ENCODE measurements at regions not wholly inside any gene's neighbourhood (a gene's known extent, or its start where the extent isn't known, plus 50 kb on each side); places are given as distances from the start of the nearest gene placed in this dataset.
"Not testable (repeated sequence)": the region's sequence is repeated elsewhere in the genome, so short reads cannot be mapped to it uniquely, and the experiment has no call there.

DNA sequence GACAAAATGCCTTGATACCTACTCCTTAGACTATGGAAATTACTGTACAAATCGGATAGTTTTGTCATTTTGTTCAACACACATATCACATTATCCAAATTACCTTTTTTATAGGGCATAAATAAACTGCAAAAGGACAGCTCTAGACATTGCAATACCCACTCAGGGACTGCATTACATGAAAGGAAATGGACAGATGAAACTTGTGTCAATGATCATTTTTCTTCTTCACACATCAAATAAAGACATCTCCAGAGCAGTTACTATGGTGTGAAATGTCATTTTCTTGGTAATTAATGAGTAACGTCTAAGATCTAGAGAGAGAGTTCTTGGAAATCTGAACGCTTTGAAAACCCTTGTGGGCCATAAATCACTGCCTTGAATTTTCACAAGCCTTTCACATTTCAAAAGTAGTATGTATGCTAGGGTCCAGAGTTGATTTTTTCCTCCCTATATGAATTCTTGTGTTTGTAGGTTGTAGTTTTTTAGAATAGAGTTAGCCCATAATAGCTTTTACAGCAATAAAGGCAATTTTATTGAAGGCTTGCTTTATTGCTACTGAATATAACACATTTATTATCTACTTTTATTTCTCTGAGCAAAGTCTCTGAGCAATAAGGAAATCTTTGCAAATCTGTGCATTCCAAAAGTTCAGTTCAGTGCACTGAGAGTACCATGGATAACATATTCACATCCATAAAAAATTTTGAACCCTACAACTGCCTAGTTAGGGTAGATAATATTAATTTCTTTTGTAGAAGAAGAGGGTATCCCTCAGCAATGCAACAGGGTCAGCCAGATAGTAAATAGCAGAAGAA is 358.0 kb upstream of the PCSK5 start:
- no peak for DNase-seq

DNA sequence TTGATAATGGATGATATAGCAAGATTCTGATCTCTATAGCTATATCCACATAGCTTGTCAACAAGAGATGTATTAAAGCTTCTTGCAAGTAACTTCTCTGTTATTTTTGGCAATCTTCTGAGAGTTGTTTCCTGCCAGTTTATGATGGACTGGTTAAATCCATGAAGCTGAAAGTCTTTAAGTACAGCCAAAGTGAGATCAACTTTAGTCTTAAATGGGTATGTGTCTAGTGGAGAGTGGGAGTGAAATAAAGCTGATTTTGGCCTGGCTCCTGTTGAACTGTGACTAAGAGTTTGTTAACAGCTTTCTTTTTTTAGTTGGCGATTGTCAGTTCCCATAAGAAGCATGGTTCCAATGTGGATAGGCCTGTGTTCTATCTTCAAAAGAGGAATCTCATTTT is 350.9 kb upstream of the PCSK5 start:
- no peak for DNase-seq

DNA sequence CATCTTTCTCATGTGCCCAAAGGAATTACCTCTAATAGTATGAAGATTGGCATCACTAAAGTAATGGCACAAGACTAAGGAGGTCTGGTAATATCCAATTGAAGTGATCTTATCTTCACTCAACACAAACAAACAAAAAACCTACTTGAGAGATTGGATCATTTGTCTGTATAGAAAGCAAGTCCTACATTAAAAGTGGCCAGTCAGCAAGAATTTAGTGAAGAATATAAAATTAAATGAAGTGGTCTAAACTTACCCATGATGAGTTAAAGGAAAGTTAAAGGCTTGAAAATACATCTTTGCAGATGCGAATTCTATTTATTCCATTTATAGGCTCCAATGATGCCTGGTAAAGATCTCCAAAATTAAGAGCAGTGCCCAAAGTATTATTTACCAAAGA is 350.3 kb upstream of the PCSK5 start:
- no peak for DNase-seq

DNA sequence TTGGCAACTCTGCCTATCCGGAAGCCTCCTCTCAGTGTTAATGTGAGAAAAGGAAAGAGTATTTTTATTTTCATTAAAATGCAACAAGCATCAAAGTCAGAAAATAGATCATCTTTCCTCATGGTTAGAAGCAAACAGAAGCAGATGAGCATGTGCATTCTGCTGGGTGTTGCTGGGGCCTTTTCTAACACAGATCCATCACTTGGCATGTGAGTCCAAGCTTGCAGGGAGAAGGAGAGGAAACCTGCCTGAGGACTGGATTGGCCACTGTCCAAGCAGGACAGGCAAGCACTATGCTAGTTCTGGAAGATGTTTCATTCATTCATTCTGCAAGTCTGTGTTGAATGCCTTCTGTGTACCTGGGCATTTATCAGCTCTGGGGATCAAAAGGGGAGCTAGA is 348.7 kb upstream of the PCSK5 start:
- DNase-seq = no peak

DNA sequence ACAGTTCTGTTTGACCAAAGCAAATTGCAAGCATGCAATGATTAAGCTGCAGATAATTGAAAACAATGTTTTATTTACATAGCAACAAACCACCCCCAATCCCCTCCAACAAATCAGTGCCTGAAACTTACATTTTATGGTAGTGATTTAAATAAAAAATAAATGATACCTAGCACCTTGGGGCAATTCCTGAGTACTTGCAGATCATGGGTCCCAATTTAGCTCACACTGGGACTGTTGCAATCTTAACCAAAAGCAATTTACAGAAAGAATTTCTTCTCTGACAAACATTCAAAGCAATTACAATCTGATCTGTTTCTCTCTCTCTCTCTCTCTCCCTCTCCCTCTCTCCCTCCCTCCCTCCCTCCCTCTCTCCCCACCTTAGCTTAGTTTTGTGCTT is 345.7 kb upstream of the PCSK5 start:
- DNase-seq = no peak

DNA sequence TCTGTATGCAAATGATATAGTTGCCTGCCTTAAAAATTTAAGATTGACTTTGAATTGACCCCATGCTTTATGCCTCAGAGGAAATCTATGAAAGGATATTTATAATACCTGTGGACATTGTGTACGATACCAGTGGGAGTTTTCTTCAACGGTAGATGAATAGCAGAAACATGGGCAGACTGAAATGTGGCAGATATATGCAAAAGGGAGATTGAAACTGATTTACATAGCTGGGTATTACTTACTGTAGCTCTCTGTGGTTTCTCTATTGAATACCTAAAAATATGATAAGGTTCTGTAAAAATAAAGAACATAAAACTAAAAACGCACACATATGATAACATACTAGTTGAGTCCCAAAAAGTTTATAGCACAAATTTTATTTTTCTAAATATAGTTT is 345.2 kb upstream of the PCSK5 start:
- no peak for DNase-seq

DNA sequence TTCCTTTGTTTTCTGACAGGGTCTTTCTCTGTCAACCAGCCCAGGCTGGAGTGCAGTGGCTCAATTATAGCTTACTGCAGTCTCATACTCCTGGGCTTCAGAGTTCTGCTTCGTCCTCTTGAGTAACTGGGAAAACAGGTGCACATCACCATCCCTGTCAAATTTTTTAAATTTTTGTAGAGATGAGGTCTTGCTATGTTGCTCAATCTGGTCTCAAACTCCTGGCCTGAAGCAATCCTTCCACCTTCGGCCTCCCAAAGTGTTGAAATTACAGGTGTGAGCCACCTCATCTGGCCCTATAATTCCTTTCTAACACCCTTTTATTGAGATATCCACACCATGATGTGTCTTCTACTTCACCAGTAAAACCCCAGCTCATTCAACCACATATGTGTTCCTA is 341.6 kb upstream of the PCSK5 start:
- DNase-seq = no peak

DNA sequence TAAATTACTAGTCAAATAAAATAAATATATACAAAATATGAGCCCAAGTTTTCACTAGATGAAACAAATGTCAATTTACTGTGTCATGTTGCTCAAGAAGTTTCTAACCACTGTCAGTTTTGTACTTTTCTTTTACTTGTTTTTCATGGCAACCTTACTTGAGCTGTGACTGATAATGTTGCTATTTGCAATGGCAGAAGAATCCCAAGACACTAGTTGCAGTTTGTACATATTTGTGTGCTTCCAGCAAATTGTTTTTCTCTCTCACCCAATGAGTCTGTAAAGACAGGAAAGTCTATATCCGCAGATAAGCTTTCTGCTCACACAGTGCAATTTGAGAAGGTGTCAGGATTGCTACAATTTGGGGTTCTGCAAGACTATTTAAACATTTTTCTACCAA is 338.6 kb upstream of the PCSK5 start:
- DNase-seq = no peak

DNA sequence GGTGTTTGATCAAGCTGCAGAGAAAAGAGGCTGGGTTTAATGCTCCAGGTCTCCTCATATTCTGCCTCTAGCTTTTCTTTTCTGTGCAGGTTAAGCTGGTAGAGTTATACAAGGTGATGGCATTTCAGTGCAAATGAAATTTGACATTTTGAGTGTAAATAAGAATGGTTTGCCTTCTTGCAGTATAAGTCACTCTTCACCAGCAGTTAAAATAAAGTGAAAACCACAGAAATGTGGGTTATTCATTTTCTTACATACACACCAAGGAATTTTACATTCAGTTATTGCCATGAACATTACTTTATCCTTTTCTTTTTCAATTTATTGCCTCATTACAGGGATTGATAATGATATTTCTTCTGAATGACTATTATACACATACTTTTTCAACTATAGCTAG is 337.5 kb upstream of the PCSK5 start:
- DNase-seq = no peak

DNA sequence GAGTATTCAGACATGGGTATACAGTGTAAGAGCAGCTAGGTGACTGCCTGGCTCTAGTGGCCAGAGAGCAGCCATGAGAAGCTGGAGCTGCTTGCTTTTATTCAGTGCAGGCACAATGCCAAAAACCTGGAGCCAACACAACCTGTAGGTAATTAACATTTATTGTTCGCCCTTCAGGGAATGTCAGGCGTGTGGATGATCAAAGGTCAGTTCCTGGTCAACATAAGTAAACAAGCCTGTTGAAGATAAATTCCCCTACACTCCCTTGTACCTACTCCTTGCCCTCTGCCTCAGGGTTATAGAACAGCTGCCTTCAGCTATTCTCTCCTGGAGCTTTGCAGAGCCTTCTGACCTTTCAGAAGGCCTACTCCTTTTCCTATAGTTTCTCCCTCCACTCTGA is 323.7 kb upstream of the PCSK5 start:
- DNase-seq = not testable (repeated sequence)

DNA sequence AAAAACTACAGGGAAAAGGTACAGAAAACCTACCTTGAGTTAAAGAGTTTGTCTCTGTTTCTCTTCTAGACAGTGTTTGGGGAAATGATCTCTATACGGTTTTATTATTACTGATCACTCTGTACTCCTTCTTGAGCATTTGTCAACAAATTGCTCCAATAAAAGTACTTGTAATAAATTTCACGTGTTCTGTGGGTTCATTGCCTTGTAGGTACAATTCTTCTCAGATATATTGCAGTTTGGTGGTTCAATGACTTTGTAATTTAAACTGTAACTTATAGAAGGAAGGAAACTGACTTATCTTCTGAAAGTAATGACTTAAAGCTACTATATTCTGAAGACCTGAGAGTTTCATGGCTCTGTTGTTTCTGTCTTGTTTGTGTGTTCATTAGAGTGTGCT is 319.9 kb upstream of the PCSK5 start:
- no peak for DNase-seq

DNA sequence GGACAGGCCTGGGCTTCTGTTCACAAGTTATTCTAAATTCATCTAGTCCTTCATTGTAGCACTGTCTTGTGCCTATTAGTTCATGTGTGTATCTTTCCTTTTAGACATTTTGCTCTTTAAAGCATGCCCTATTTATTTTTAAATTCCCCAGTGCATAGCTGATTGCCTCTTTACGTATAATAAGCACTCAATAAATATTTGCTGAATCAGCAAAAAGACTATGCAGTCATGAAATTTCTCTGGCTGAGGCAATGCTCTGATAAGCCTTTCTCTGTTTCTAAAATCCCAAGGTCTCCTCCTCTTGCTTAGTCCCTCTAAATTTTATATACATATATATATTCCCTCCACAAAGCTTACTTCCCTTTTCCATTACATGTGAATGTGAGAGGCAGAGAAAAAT is 315.9 kb upstream of the PCSK5 start:
- DNase-seq = no peak

DNA sequence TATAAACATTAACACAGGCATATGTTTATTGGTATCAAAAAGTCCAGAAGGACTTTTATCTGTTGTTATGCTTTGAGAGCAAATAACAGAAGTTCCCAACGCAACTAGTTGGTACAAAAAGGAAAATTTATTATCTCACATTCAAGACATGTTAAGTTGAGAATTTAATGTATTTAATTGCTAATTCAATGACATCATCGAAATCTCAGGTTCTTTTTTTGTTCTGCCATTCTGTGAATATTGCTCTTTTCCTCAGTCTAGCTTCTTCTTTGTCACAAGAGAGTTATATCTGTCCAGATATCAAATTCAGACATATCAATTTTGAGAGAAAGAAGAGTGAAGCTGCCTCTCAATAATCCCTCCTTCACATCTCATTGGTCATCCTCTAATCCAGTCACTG is 307.6 kb upstream of the PCSK5 start:
- no peak for DNase-seq

DNA sequence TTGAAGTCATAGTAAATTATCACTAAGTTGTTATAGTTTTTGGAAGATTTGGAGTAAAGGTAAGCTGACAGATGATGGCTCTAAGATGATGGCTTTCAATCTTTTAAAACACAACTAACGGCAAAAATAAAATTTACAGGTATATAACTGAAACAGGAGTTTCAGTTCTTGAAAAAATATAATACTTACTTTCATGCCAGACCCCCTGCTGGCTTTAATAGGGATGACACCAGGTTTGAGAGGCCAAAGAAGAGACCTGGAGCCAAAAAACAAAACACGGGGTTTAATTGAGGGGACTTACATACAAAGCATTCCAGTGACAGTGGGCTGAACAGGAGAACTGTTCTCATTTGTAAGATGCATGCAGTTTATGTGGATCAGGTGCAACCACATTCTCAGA is 301.7 kb upstream of the PCSK5 start:
- no peak for DNase-seq

DNA sequence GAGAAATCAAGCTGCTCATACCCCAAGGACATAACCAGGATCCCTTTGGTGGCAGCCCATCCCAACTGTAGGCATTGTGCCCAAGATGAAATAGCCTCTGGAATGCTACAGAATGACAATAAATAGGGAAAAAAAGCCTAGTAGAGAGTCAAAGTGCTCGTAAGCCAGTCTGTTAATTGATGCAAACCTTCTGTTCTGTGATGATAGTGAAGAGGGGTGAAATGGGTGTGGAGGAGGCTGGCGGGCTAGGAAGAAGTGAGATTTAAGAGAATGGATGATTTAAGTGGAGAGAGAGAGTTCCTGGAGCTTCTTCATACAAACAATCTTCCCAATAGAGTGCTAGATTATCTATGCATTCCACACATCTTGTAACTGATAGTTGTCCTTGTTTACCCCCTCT is 301.0 kb upstream of the PCSK5 start:
- no peak for DNase-seq

DNA sequence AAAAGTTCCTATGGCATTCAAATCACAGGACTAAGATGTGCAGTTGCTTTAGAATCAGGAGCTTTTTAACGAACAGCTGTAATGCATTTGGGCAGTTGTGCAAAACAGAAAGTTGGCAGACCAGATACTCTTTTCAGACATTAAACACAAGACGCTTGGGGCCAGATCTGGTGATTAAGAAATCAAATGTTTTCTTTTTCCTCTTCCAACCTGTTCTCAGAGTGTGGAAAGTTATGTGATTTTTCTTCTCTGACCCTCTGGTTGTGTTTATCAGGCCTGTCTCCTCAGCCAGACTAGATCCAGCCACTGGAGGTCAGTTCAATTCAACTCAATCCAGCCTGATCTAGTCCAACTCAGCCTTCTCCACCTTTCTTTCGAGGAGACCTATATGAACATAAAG is 298.5 kb upstream of the PCSK5 start:
- DNase-seq = no peak

DNA sequence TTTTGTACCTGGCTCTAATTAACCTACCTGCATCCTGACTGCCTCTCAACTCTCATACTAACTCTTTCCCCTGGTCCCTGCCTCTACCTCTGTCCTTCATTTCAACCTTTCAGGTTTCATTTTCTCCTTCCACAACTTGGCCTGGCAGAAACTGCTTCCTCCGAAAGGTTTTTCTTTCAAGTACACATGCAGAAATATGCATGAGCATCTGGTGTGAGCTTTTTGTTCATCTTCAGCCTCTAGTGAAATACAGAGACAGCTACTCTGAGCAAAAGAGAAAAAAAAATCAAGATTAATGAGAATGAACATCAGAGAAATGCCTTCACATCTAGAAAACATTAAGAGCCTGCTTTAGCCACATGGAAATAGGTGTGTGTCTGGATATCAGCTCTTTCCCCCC is 297.9 kb upstream of the PCSK5 start:
- DNase-seq = no peak

DNA sequence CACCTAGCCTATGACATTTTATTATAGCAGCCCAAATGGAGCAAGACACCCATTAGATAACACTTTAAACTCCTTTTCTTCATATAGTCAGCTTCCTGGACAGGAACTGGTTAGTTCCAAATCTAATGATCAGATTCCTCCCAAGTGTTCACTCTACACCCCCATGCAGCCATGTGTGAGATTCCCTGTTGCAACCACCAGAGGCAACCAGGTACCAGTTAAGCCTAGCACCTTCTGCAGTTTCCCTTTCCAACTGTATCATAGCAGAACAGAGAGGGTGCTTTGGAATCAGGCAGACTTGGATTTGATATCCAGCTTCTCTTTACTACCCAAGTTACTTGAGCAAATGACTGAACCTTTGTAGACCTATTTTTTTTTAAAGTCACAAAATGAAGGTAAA is 296.6 kb upstream of the PCSK5 start:
- DNase-seq = no peak

DNA sequence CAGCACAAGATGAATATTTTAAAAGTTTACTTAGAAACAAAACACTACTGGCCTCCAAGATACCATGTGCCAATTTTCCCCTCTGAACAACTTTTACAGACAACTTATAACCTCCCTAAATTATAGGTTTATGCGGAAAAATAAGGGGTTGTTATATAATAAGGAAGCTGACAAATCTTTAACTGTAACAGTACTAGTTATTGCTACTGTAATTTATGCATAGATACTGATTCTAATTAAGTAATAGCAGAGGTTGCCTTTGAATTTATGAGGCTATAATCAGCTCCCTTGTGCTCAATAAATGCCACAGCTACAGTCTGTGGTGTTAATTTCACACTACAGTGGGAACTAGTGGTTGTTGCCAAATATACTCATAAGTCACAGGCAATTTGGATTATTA is 291.3 kb upstream of the PCSK5 start:
- DNase-seq = no peak

DNA sequence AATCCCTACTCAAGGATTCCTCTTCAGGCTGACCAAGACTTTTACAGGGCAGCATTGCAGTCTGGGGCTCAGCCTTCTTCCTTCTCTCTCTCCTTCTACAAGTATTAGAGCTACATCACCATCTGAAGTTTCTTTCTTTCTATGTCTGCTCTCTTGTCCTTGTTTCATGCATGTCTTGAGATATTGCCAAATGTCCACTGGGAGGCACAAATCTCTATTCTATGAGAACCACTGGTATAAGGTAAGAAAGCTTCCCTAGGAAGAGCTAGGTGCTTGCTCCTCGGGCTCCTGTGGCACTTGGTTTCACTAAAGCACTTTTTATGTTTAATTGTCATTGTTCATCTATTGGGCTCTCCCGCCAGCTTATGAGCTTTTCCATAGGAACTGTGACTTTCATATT is 289.2 kb upstream of the PCSK5 start:
- DNase-seq = no peak

DNA sequence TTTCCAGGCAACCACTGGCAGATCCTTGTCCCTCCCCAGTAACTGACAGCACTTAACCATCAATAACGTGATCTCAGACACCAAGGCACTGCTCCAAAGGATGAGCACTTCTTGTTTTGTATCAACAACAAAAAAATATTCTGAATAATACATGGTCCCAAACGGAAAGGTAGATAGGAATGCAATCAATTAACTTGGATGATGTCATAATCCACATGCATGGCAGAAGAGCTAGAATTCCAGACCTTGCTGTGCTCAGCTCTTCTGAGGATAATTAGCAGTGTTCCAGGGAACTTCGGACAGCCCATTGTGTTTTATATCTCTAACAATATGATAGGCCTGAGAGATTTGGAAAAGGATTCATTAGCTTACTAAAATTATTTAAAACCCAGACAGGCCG is 288.4 kb upstream of the PCSK5 start:
- DNase-seq = no peak

DNA sequence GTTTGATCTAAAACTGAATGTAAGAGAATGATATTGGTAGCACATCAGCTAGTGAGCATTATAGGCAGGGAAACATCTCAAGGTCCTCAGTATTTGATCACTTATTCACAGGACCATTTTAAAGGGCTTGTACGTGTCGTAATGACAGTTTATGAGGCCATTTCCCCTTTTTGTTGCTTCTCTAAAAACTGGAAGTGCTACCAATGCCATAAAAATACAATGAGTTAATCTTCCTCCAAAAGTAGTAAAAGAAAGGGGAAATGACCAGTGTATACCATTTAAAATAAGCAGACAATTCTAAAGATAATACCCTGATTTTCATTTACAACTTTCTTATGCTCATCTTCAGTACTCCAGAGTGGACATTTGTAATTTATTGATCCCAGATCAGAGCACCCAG is 285.8 kb upstream of the PCSK5 start:
- no peak for DNase-seq

DNA sequence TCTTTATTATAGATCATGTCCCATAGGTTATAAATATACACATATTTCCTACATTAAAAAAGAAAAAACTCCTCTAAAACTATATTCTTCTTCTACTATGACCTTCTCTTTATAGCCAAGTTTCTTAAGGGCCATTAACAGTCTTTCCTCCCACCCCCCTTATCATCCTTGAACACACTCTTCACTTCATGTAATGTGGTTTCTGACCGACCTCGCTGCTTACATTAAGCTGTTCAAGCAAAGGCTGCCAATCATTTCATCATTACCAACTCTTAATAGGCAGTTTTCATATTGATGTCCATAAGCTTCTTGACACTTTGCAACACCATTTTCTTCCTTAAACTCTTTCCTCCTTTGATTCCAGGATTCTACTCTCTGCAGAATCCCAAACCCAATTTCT is 283.0 kb upstream of the PCSK5 start:
- DNase-seq = no peak

DNA sequence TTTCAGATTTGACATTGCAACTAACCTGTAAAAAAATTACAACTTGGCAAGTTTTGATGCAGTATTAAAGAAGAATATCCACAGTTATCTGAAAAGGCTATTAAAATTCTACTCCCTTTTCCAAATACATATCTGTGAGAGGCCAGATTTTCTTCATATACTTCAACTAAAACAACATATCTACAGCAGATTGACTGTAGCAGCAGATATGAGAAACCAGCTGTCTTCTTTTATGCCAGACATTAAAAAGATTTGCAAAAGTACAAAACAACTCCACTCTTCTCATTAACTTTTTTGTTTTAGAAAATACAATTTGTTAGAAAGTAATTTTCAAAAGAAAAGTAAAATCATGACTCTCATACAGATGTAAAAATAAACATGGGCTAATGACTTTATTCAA is 281.1 kb upstream of the PCSK5 start:
- DNase-seq = no peak

Data from hypothalamus (tissue), 51 donors.